D341Med (cell line): ENCODE measurements at regions not wholly inside any gene's neighbourhood (a gene's known extent, or its start where the extent isn't known, plus 50 kb on each side); places are given as distances from the start of the nearest gene placed in this dataset.
"Not testable (repeated sequence)": the region's sequence is repeated elsewhere in the genome, so short reads cannot be mapped to it uniquely, and the experiment has no call there.

ENCODE experiments used
- DNase-seq: peaks from one replicate; pipeline ENCODE4 v3.0.0; 2012; ENCODE audit warnings: low spot score

DNA sequence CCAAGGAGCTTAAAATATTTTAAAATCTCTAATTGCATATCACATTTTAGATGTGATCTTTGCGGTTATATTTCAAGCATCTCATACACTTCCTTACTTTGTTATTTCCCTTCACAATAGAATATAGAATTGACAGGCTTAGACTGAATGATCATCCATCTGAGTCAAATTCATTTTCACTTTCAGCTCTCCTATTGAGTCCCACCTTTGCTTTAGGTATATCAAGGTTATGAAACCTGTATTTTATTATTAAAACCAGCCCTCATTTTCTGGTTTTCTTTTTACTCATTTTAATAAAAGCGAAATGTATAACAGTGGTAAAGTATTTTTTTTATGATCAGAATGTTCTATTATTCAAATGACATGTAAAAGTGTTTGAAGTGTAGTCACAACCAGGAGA is 162.9 kb upstream of the KYNU start:
- DNase-seq: no peak

DNA sequence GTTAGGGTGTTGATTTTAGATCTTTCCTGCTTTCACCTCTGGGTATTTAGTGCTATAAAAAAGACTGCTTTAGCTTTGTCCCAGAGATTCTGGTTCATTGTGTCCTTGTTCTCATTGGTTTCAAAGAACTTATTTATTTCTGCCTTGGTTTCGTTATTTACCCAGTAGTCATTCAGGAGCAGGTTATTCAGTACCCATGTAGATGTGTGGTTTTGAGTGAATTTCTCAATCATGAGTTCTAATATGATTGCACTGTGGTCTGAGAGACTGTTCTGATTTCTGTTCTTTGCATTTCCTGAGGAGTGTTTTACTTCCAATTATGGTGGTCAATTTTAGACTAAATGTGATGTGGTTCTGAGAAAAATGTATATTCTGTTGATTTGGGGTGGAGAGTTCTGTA is 167.1 kb upstream of the KYNU start:
- DNase-seq: no peak

DNA sequence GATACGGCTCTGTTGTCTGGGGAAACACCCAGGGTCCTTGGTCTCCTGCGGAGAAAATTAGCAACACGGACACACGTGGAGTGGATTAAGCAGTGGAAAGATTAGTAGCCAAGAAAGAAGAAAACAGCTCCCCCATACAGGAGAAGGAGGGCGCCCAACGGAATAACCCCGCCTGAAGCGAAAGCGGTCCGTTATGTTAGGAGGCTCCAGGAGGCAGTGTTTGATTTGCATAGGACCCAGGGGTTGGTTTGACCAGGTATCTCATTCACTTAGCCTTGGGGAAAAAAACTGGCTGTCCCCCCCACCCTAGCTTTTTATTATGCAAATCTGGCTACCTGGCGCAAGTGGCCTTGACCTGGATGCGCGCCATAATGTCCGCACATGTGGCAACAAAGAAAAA is 170.1 kb upstream of the KYNU start:
- no peak for DNase-seq

DNA sequence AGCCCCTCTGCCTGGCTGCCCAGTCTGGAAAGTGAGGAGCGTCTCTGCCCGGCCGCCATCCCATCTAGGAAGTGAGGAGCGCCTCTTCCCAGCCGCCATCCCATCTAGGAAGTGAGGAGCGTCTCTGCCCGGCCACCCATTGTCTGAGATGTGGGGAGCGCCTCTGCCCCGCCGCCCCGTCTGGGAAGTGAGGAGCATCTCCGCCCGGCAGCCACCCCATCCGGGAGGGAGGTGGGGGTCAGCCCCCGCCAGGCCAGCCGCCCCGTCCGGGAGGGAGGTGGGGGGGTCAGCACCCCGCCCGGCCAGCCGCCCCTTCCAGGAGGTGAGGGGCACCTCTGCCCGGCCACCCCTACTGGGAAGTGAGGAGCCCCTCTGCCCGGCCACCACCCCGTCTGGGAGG is 175.1 kb upstream of the KYNU start:
- not testable (repeated sequence) for DNase-seq

DNA sequence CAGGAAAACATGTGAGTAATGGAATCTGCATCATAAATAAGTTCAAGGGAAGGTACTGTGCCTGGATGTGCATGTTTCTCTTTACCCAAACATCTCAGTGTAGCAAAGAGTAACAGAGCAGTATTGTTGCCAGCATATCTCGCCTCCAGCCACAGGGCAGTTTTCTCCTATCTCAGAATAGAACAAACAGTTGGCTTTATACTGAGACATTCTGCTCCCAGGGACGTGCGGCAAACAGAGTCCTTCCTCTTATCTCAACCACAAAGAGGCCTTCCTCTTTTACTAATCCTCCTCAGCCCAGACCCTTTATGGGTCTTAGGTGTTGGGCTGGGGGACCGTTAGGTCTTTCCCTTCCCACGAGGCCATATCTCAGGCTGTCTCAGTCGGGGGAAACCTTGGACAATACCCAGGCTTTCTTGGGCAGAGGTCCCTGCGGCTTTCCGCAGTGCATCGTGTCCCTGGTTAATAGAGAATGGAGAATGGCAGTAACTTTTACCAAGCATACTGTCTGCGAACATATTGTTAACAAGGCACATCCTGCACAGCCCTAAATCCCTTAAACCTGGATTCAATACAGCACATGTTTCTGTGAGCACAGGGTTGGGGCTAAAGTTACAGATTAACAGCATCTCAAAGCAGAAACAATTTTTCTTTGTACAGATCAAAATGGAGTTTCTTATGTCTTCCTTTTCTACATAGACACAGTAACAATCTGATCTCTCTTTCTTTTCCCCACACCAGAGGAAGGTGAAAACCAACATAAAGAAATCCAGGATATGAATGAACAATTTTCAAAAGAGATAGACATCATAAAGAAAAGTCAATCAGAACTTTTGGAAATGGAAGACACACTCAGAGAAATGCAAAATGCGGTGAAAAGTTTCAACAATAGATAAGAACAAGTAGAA is 181.9 kb upstream of the KYNU start:
- not testable (repeated sequence) for DNase-seq

DNA sequence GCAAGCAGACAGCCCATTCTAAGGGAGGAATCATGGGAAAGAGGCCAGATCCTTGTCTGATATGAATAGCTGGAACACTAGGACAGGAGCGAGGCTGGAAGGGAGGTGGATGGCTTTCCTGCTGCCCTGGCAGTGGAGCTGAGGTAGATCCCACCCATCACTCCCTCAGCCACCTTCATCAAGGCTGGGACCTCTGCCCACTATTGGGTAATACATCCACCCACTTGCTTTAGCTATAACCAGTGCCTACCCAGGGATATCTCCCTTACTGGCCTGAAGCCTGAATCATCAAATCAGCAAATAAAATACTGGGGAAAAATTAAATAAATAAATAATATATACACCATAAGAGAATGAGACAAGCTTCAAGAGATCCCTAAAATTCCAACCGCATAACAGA is 183.2 kb upstream of the KYNU start:
- DNase-seq: no peak

DNA sequence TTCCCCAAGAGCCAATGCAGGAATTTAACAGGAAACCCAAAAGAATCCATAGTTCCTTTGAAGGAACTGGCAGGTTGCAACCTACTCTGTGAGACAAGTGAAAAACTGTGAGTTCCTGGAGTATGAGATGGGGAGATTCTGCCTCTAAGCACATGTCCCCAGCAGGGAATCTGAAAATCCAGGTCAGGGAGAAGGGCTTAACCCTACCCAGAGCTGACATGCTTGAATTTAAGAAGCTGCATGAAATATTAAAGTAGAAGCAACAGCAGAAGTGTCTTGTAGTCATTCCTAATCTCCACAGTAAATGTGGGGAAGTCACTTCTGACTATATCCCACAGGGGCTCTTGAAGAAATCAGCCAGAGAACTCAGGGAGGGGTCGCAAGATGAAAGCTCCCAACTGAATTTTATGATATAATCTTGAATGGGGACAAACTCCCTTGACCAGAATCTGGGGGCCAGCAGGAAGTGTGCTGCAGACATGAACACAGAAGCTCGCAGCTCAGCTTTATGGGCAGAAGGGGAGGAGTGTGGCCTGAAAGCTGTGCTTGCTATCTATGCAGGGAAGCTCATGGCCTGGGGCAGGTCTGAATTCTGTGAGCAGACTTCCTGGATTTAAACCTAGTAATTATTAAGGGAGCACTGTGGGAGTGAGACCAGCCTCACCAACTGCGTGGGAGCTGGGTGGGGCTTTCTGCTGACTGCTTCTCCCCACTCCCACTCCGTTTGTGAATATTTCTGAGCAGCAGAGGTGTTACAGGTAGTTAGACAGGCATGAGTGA is 184.1 kb upstream of the KYNU start:
- no peak for DNase-seq

DNA sequence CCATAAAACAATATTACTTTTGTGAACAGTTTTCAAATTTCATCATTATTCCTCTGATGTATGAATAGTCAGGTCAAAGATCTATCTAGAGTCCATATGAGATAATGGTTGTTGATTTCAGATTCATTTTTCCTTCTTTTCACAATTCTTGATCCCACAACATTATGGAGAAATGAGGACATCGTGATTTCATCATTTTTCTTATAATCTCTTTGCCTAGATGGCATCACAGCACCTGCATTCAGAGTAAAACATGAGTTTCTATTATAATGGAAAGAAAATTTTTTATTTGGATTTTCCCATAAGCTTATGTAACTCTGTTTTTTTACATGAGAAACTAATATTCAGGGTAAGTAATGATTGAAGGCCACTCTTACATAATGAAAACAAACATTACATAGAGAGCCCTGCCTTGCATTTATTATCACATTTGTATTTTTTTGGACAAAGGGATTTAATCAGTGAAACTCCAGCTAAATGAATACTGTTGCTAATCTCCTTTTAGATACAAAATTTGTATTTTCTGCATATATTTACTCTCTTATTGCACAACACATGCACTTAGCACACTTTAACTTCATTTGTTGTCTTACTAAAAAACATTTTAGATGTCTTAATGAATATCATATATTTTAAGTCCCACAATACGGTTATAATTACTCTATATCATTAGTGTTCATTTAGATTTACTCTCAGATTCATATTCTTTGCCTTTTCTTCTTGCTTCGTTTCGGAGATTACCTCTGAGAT is 188.4 kb upstream of the KYNU start:
- DNase-seq: no peak

DNA sequence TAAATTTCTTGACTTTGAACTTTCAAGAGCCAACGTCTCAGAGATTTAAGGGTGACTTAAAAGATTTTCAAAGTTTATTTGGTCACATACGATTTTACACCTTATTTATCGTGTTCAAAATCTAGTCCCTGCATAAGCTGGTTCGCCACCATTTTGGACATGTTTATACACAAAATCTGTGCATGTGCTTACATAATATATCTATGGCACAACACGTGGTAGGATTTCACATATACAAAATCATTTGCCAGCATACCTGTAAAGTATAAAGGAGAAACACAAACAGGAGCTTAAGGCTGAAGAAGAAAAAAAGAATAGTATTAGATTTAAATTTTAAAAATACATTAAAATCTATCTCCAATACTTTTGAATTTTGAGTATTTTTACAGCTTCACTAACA is 190.0 kb upstream of the KYNU start:
- DNase-seq: no peak

DNA sequence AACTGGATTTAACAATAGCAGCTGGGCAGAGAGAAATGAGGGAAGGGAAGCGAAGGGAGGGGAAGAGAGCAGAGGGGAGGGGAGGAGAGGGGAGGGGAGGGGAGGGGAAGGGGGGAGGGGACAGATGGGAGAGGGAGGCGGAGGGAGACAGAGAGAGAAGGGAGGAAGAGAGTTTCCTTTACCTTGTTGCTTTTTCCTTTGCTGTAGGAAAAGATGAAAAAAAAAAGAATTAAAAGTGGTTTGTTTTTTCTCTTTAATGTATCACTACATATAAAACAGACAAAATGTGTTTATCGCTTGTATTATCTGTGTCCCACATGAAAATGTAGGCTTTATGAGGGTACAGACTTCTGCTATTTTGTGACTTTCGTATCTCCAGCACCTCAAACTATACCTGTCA is 190.4 kb upstream of the KYNU start:
- DNase-seq: no peak

DNA sequence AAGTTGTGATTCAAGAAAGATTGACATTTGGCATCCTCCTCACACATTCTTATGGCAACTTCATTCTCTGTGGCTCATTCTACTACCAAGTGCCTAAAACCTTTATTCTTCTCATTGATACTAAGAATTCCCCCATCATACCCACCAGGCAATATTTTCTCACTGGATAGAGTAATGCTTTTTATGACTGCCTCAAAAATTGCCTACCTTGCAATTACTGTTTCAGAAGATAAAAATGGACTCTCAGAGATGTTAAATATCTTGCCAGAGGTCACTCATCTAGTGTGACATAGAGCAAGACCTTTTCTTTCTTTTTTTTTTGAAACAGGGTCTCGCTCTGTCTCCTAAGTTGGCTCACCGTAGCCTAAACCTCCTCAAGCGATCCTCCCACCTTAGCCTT is 192.8 kb upstream of the KYNU start:
- DNase-seq: no peak

DNA sequence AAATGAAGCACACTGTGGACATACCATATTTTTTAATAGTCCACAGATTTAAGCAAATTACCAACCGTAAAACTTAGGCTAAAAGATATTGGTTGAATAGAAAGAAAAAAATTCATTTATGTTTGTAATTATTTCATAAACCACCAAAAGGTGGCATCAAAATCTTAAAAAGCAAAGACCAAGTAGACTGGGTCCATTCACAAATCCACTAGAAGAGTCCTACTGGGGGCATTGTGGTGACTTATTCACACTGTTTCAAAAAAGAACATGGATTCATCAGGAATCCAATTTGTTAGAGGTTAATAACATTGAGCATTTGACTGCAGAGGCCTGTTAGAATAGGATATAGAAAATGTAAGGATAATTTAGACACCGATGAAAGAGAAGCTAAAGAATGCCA is 194.9 kb upstream of the KYNU start:
- DNase-seq: no peak

DNA sequence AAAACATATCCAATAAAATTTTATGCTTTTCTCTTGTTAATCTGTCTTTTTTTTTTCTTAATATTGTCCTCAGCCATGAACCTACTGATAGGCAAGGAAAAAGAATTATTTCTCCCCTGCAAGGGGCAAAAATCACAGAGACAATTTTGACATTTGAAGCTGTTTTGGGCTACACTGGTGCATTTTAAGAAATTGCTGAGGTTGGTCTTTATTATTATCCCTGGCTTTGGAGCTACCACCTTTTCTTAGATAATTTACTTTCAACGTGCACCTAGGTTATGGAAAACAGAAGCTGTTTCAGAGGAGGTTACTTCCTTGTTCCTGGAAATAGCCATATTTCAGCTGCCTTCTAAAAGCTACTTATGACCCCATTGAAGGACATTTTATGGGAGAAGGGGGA is 195.5 kb upstream of the KYNU start:
- no peak for DNase-seq

DNA sequence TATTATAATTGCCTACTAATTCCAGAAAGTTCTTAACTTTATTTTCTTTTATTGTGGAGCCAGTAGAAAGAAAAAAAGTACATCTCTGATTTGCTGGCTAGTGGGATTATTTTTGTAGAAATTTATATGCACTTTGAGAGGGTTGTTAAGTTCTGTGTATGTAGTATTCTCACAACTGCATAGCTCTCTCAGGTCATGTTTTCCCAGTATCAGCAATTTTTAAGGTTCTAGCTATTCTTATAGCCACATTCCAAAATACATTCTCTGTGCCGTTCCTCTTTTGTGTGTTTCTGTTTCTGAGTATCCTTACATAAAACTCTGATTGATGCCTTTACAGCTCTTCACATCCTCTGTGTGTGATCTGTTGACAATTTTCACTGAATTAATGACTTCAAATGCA is 199.3 kb upstream of the KYNU start:
- no peak for DNase-seq

DNA sequence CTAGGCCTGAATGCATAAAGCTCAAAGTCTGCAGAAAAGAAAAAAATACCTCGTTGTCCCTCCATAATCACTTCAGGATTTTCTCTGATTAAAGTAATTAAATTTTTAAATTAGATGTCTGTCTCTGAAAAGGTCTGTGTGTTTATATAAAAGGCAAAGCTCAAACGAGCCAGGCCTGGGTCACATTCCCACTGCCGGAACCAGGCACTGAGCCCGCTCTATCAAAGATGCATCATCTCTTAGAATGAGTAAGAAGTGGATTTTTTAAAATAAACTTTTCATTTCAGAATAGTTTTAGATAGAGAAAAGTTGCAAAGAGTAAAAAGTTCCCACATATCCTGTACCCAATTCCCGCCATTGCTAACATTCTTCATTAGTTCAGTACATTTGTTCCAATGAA is 202.1 kb upstream of the KYNU start:
- no peak for DNase-seq

DNA sequence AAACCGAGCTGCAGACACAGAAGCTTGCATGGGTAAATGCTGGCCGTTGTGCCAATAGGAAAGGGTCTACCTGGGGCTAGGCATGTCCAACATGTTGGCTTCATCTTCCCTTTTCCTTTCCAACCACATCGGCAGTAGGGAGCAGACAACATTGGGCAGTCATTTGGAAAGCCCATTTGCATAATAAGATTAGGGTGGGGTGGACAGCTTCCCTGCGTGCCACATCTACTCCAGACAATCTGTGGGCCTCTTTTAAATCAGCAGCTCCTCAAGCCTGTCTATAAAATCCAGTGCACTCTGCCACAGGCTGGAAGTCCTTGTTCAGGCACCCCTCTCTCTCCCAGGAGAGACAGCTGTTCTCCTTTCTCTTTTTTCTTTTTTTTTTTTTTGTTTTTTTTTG is 203.6 kb upstream of the KYNU start:
- DNase-seq: no peak

DNA sequence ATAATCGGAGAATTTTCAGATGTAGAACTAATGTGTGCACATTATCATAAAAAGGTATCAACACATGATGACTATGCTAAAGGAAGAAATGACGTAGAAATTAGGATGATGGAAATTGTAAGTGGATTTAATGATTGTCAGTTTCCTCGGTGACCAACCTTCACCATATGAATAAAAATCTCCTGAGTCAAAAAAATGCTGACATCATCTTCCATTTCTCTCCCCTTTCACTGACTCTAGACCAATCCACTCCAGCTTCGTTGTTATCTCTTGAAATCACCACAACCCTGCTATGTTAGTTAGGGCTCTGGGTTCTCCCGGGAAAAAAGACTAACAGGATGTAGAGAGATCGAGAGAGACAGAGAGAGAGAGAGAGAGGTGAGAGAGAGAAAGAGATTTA is 204.8 kb upstream of the KYNU start:
- DNase-seq: no peak

DNA sequence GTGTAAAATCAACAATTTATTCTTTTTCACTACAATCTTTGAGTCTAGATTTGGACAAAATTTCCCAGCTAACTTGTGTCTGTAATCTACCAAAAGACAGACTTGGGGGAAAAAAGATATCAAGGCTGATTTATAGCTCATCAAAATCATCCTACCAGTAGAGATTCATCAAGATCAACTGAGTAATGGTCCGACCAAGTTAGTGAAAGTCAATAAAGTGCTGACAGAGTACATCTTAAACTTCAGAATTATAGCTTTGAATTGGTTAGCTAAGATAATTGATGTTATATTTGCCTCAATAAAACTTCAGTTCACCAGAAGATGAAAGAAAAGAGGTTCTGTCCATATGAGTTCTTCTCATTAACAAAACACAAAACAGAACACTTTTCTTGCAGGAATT is 207.1 kb upstream of the KYNU start:
- DNase-seq: no peak

DNA sequence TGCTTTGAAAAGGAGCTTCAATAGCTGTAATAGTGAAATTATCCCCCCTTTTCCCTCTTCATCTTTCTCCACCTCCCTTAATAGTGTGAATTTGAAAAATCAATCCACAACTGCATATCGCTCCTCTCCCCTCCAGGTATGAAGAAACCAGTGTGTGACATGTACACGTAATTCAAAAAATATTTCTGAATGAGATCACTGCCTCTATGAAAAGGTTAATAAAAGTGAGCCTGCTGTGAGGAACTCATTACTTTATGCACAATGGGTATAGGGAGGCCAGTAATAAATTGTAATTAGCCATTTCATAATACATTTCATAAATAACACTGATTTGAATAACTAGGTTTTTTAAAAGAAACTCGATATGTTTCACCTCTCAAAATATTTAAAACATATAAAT is 209.0 kb upstream of the KYNU start:
- DNase-seq: no peak

DNA sequence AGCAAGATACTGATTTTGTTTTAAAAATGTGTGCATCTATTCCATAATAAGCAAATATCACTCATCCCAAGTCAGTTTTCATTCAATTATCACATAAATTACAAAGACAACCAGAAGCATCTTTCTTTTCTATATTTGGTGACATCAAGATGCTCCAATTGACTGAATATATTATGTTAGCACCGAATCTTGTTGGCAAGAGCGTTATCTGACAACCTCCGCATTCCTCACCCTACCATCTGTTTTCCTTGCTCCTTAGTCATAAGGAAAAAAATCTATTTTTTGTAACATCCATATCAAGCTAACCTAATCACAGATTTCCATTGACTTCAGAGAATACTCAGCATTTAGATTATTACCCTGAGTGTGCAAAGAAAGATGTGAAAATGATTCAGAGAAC is 212.2 kb upstream of the KYNU start:
- no peak for DNase-seq

DNA sequence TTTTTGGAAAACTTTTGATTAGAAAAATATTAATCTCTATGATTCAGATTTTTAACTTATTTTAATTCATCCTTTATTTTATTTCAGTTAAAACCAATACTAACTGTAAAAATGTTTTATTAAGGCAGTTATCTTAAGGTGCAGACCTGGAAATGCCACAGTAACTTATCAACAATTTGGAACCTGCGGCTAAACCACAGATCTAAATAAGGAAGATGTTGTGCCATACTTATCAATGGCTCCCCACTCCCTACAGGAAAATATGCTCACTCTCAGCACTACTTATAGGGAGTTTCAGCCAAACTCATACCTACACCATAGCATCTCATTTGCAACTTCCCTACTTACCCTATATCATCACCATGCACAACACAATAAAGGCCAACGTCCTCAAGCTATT is 226.9 kb upstream of the KYNU start:
- DNase-seq: no peak

DNA sequence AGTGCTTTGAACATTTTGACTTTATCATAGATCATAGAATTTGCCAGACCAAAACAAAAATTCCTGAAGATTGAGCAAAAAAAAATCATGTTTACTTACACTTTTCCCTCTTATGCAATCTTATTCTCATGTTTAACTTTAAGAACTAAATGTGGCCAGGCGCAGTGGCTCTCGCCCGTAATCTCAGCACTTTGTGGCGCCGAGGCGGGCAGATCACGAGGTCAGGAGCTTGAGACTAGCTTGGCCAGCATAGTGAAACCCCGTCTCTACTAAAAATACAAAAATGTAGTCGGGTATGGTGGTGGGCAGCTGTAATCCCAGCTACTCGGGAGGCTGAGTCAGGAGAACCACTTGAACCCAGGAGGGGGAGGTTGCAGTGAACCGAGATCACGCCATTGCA is 227.9 kb upstream of the KYNU start:
- DNase-seq: no peak

DNA sequence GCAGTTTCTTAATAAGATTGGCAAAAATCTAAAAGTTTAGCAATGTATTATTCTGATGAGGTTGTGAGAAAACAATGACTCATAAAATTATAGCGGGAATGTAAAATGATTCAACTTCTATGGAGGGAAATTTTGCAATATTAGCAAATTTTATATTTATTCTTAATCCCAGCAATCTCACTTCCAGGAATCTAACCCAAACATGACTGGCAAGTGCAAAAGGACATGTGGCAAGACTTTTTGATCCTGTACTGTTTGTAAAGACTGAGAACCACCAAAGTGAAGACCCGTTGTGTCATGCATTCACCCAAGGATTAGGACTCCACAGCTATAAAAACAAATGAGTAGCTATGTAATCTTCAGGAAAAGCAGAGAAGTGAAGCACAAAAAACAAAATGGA is 234.8 kb upstream of the KYNU start:
- DNase-seq: no peak
